ENCODE measurements at regions not wholly inside any gene's neighbourhood (a gene's known extent, or its start where the extent isn't known, plus 50 kb on each side); places are given as distances from the start of the nearest gene placed in this dataset.

DNA sequence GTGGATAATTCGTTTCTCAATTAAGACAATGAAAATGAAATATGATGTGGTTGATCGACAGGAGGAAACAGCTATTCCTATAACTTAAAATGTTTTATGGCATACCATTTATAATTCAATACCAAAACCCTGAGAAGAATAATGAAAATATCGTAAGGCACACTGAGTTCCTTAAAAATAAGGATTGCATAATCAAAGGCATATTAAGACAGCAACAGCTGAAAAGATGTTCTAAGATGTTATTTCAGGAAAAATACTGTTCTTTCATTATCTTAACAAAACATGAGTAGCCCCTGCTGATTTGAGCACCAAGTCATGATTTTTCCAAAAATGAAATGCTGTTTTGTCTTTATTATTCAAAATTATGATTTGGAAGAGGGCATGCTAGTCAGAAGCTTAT, 189.4 kb upstream of the ALG10 start:
- WGBS: no CpG with 5 or more reads among the region's 3 CpGs
- H3K23ac ChIP-seq (ENCODE audit: low read length in 2 of 2): no peak overlapping the region
- no peak overlapping the region for H2BK5ac ChIP-seq (ENCODE audit: low read depth, low read length, poor library complexity, severe bottlenecking)
- H2AK5ac ChIP-seq (ENCODE audit: low read length, severe bottlenecking): no peak overlapping the region
- no peak overlapping the region for H3K27ac ChIP-seq (ENCODE audit: low read length, poor library complexity, severe bottlenecking)
- no peak overlapping the region for H2BK12ac ChIP-seq (ENCODE audit: low read length in 2 of 2)
- H3K4ac ChIP-seq (ENCODE audit: low read depth in 1 of 2, low read length in 2 of 2): no peak overlapping the region
- H3K4me2 ChIP-seq (ENCODE audit: low read length, poor library complexity, severe bottlenecking): no peak overlapping the region
- DNase-seq: no peak
- H3K27me3 ChIP-seq (ENCODE audit: control insufficient read depth in 1 of 2, insufficient read depth in 1 of 2, low read length in 2 of 2): no peaks in the 10 kb centered on the region
- no peak overlapping the region for H2BK120ac ChIP-seq (ENCODE audit: low read depth, low read length)
- H3K4me1 ChIP-seq (ENCODE audit: control insufficient read depth, insufficient read depth, low read depth, low read length): no peaks in the 10 kb centered on the region
- no peak overlapping the region for H2BK15ac ChIP-seq (ENCODE audit: low read depth, poor library complexity, severe bottlenecking)
- H3K14ac ChIP-seq (ENCODE audit: low read length in 2 of 2): no peak overlapping the region
- no peaks in the 10 kb centered on the region for H3K36me3 ChIP-seq (ENCODE audit: control insufficient read depth in 1 of 2, insufficient read depth in 2 of 2, low read depth in 1 of 2, low read length in 2 of 2)
- H3K79me1 ChIP-seq (replicated peaks; ENCODE audit: low read length, poor library complexity, severe bottlenecking): no peaks in the 10 kb centered on the region
- no peak overlapping the region for H3K4me3 ChIP-seq (ENCODE audit: insufficient read depth in 1 of 2, low read depth in 1 of 2, low read length in 2 of 2)
- H4K8ac ChIP-seq (ENCODE audit: low read length): no peak overlapping the region
- no peak overlapping the region for H3K18ac ChIP-seq (ENCODE audit: low read depth in 1 of 2, low read length in 2 of 2)
- no peak overlapping the region for H4K91ac ChIP-seq (ENCODE audit: low read length)
- peaks cover 3% of the 10 kb centered on the region for H3K9me3 ChIP-seq (ENCODE audit: control insufficient read depth, low read length)
- H3K9ac ChIP-seq (ENCODE audit: low read length): no peak overlapping the region
- no peak overlapping the region for H2AFZ ChIP-seq (ENCODE audit: low read depth, low read length)

DNA sequence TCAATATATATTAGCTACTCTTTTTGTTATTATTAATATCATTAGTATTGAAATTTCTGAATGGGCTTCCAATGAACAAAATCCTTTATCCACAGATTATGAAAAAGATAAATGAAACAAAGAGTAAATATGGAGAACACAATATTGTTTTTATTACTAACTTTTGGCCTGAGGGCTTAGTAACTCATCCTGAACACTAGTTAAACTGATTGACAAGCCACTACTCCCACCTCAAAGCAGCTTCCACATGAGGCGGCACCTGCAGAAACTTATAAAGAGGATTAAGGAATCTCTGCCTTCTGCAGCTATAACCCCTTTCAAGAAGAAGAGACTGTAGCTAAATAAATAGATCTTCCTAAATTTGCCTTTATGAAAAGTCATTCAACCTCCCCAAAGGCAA, 187.6 kb upstream of the ALG10 start:
- Histone ChIP-seq H3K4me2 (ENCODE audit: low read length, poor library complexity, severe bottlenecking) (no peak overlapping the region), H2BK120ac (ENCODE audit: low read depth, low read length) (no peak overlapping the region), H3K79me1 (replicated peaks; ENCODE audit: low read length, poor library complexity, severe bottlenecking) (no peaks in the 10 kb centered on the region), H2AK5ac (ENCODE audit: low read length, severe bottlenecking) (no peak overlapping the region), H4K8ac (ENCODE audit: low read length) (no peak overlapping the region), H3K14ac (ENCODE audit: low read length in 2 of 2) (no peak overlapping the region), H3K9me3 (ENCODE audit: control insufficient read depth, low read length) (peaks cover 3% of the 10 kb centered on the region), H3K4me1 (ENCODE audit: control insufficient read depth, insufficient read depth, low read depth, low read length) (no peaks in the 10 kb centered on the region), H2BK12ac (ENCODE audit: low read length in 2 of 2) (no peak overlapping the region), H4K91ac (ENCODE audit: low read length) (no peak overlapping the region), H3K4ac (ENCODE audit: low read depth in 1 of 2, low read length in 2 of 2) (no peak overlapping the region), H3K9ac (ENCODE audit: low read length) (no peak overlapping the region), H2BK15ac (ENCODE audit: low read depth, poor library complexity, severe bottlenecking) (no peak overlapping the region), H3K36me3 (ENCODE audit: control insufficient read depth in 1 of 2, insufficient read depth in 2 of 2, low read depth in 1 of 2, low read length in 2 of 2) (no peaks in the 10 kb centered on the region), H3K4me3 (ENCODE audit: insufficient read depth in 1 of 2, low read depth in 1 of 2, low read length in 2 of 2) (no peak overlapping the region), H2AFZ (ENCODE audit: low read depth, low read length) (no peak overlapping the region), H2BK5ac (ENCODE audit: low read depth, low read length, poor library complexity, severe bottlenecking) (no peak overlapping the region), H3K27me3 (ENCODE audit: control insufficient read depth in 1 of 2, insufficient read depth in 1 of 2, low read length in 2 of 2) (no peaks in the 10 kb centered on the region), H3K18ac (ENCODE audit: low read depth in 1 of 2, low read length in 2 of 2) (no peak overlapping the region), H3K23ac (ENCODE audit: low read length in 2 of 2) (no peak overlapping the region), H3K27ac (ENCODE audit: low read length, poor library complexity, severe bottlenecking) (no peak overlapping the region)
- DNase-seq: no peak
- WGBS: no CpG with 5 or more reads among the region's 1 CpG

GRCh38 chr12:33876618-33877017, 145.7 kb upstream of the ALG10 start:
- H2BK120ac ChIP-seq (ENCODE audit: low read depth, low read length): no peak overlapping the region
- no peak overlapping the region for H2AK5ac ChIP-seq (ENCODE audit: low read length, severe bottlenecking)
- no peak overlapping the region for H3K4me2 ChIP-seq (ENCODE audit: low read length, poor library complexity, severe bottlenecking)
- H2BK15ac ChIP-seq (ENCODE audit: low read depth, poor library complexity, severe bottlenecking): no peak overlapping the region
- WGBS: no CpG with 5 or more reads among the region's 1 CpG
- H2BK12ac ChIP-seq (ENCODE audit: low read length in 2 of 2): no peak overlapping the region
- H3K4ac ChIP-seq (ENCODE audit: low read depth in 1 of 2, low read length in 2 of 2): no peak overlapping the region
- H3K9me3 ChIP-seq (ENCODE audit: control insufficient read depth, low read length): peaks cover 36% of the 10 kb centered on the region
- H4K91ac ChIP-seq (ENCODE audit: low read length): no peak overlapping the region
- no peak overlapping the region for H3K18ac ChIP-seq (ENCODE audit: low read depth in 1 of 2, low read length in 2 of 2)
- H3K14ac ChIP-seq (ENCODE audit: low read length in 2 of 2): no peak overlapping the region
- no peak overlapping the region for H3K4me3 ChIP-seq (ENCODE audit: insufficient read depth in 1 of 2, low read depth in 1 of 2, low read length in 2 of 2)
- H3K9ac ChIP-seq (ENCODE audit: low read length): no peak overlapping the region
- no peak overlapping the region for H3K27ac ChIP-seq (ENCODE audit: low read length, poor library complexity, severe bottlenecking)
- H4K8ac ChIP-seq (ENCODE audit: low read length): no peak overlapping the region
- H3K79me1 ChIP-seq (replicated peaks; ENCODE audit: low read length, poor library complexity, severe bottlenecking): no peaks in the 10 kb centered on the region
- H2AFZ ChIP-seq (ENCODE audit: low read depth, low read length): no peak overlapping the region
- H2BK5ac ChIP-seq (ENCODE audit: low read depth, low read length, poor library complexity, severe bottlenecking): no peak overlapping the region
- no peaks in the 10 kb centered on the region for H3K4me1 ChIP-seq (ENCODE audit: control insufficient read depth, insufficient read depth, low read depth, low read length)
- no peaks in the 10 kb centered on the region for H3K36me3 ChIP-seq (ENCODE audit: control insufficient read depth in 1 of 2, insufficient read depth in 2 of 2, low read depth in 1 of 2, low read length in 2 of 2)
- no peaks in the 10 kb centered on the region for H3K27me3 ChIP-seq (ENCODE audit: control insufficient read depth in 1 of 2, insufficient read depth in 1 of 2, low read length in 2 of 2)
- no peak overlapping the region for H3K23ac ChIP-seq (ENCODE audit: low read length in 2 of 2)
- DNase-seq: no peak

- Histone ChIP-seq H2BK12ac (ENCODE audit: low read length in 2 of 2) (no peak overlapping the region), H3K4me2 (ENCODE audit: low read length, poor library complexity, severe bottlenecking) (no peak overlapping the region), H2BK120ac (ENCODE audit: low read depth, low read length) (no peak overlapping the region), H2AK5ac (ENCODE audit: low read length, severe bottlenecking) (no peak overlapping the region), H3K23ac (ENCODE audit: low read length in 2 of 2) (no peak overlapping the region), H3K27me3 (ENCODE audit: control insufficient read depth in 1 of 2, insufficient read depth in 1 of 2, low read length in 2 of 2) (no peaks in the 10 kb centered on the region), H2AFZ (ENCODE audit: low read depth, low read length) (no peak overlapping the region), H2BK15ac (ENCODE audit: low read depth, poor library complexity, severe bottlenecking) (no peak overlapping the region), H3K4ac (ENCODE audit: low read depth in 1 of 2, low read length in 2 of 2) (no peak overlapping the region), H3K4me1 (ENCODE audit: control insufficient read depth, insufficient read depth, low read depth, low read length) (no peaks in the 10 kb centered on the region), H4K8ac (ENCODE audit: low read length) (no peak overlapping the region), H3K27ac (ENCODE audit: low read length, poor library complexity, severe bottlenecking) (no peak overlapping the region), H3K4me3 (ENCODE audit: insufficient read depth in 1 of 2, low read depth in 1 of 2, low read length in 2 of 2) (no peak overlapping the region), H3K79me1 (replicated peaks; ENCODE audit: low read length, poor library complexity, severe bottlenecking) (no peaks in the 10 kb centered on the region), H3K9me3 (ENCODE audit: control insufficient read depth, low read length) (peaks cover 10% of the 10 kb centered on the region), H3K36me3 (ENCODE audit: control insufficient read depth in 1 of 2, insufficient read depth in 2 of 2, low read depth in 1 of 2, low read length in 2 of 2) (no peaks in the 10 kb centered on the region), H2BK5ac (ENCODE audit: low read depth, low read length, poor library complexity, severe bottlenecking) (no peak overlapping the region), H3K14ac (ENCODE audit: low read length in 2 of 2) (no peak overlapping the region), H3K18ac (ENCODE audit: low read depth in 1 of 2, low read length in 2 of 2) (no peak overlapping the region), H4K91ac (ENCODE audit: low read length) (no peak overlapping the region), H3K9ac (ENCODE audit: low read length) (no peak overlapping the region)
- DNase-seq: no peak
- WGBS: 70% methylated on average over 2 of the region's 3 CpGs
Observed at GRCh38 chr12:33892425-33892824, 129.9 kb upstream of the ALG10 start.
